HCT116 (cell line): ENCODE measurements at regions not wholly inside any gene's neighbourhood (a gene's known extent, or its start where the extent isn't known, plus 50 kb on each side); places are given as distances from the start of the nearest gene placed in this dataset.

ENCODE experiments used
- EZH2 ChIP-seq: fragments of 200-600 bp; sonication (generic); IDR thresholded peaks from 2 replicates; pipeline ENCODE4 v1.6.1; 2017; ENCODE audit warnings: antibody characterized with exemption, mixed run types
- JUND ChIP-seq: IDR thresholded peaks from 2 replicates; pipeline ENCODE4 v1.6.1; 2012
- POLR2AphosphoS5 ChIP-seq: IDR thresholded peaks from 2 replicates; pipeline ENCODE4 v1.6.1; 2011; ENCODE audit warnings: mild to moderate bottlenecking, low read depth, low read length, moderate library complexity
- TF ChIP-seq, protein P1 (sequence below), 3 experiments: fragments of 200-600 bp in 1 of 3; sonication (generic) in 1 of 3; IDR thresholded peaks in 2 of 3; conservative IDR thresholded peaks in 1 of 3; 2 replicates each; pipeline ENCODE4 v1.5.1; 2012 to 2017; ENCODE audit warnings: low read depth in 2 of 3, low read length in 2 of 3, antibody characterized with exemption in 1 of 3, borderline replicate concordance in 1 of 3, control low read depth in 1 of 3, mild to moderate bottlenecking in 1 of 3, mixed read lengths in 1 of 3, mixed run types in 1 of 3, moderate library complexity in 1 of 3; ENCODE audit not compliant: insufficient read depth in 1 of 3

DNA sequence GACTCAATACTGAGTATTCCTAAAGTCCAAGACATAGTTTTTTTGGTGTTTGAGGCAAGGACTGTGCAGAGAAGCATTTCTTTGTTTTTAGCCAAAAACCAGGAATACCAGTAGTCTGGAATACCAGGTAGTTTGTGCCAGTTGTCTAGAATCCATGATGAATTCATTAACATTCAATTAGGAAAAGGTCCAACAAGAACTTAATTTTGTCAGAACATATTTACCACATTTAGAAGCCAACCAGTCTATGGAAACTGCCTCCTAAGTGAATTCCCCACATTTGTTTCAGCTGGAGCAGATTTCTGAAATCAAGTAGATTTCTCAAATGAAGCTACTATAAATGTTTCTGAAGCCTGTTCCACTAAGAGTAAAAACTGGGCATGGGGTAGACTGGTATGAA, 1584.8 kb upstream of the ADGRL3 start:
- no peak for TF ChIP-seq POLR2AphosphoS5
- no peak for TF ChIP-seq EZH2
- TF ChIP-seq, protein P1, sequence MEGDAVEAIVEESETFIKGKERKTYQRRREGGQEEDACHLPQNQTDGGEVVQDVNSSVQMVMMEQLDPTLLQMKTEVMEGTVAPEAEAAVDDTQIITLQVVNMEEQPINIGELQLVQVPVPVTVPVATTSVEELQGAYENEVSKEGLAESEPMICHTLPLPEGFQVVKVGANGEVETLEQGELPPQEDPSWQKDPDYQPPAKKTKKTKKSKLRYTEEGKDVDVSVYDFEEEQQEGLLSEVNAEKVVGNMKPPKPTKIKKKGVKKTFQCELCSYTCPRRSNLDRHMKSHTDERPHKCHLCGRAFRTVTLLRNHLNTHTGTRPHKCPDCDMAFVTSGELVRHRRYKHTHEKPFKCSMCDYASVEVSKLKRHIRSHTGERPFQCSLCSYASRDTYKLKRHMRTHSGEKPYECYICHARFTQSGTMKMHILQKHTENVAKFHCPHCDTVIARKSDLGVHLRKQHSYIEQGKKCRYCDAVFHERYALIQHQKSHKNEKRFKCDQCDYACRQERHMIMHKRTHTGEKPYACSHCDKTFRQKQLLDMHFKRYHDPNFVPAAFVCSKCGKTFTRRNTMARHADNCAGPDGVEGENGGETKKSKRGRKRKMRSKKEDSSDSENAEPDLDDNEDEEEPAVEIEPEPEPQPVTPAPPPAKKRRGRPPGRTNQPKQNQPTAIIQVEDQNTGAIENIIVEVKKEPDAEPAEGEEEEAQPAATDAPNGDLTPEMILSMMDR (IDR thresholded peaks at IDR 0.05 in 2 of 3, conservative IDR thresholded peaks at IDR 0.05 in 1 of 3; ENCODE audit: borderline replicate concordance in 1 of 3, insufficient read depth in 1 of 3, low read depth in 2 of 3, low read length in 2 of 3): no peak
- no peak for TF ChIP-seq JUND
